ENCODE measurements at regions not wholly inside any gene's neighbourhood (a gene's known extent, or its start where the extent isn't known, plus 50 kb on each side); places are given as distances from the start of the nearest gene placed in this dataset.

DNA sequence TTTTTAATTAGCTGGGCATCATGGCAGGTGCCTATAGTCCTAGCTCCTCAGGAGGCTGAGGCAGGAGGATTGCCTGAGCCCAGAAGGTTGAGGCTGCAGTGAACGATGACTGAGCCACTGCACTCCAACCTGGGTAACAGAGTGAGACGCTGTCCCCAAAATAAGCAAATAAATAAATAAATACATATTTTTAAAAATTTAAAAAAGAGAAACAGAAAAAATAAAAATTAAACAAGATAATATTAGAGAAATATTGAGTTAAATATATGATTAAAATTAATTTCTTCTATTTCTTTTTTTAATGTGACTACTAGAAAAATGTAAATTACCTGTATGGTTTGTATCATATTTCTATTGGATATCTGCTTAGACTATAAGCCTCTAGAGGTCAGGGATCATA is 59.3 kb upstream of the ATP1A1 start:
- TF ChIP-seq, protein P1, sequence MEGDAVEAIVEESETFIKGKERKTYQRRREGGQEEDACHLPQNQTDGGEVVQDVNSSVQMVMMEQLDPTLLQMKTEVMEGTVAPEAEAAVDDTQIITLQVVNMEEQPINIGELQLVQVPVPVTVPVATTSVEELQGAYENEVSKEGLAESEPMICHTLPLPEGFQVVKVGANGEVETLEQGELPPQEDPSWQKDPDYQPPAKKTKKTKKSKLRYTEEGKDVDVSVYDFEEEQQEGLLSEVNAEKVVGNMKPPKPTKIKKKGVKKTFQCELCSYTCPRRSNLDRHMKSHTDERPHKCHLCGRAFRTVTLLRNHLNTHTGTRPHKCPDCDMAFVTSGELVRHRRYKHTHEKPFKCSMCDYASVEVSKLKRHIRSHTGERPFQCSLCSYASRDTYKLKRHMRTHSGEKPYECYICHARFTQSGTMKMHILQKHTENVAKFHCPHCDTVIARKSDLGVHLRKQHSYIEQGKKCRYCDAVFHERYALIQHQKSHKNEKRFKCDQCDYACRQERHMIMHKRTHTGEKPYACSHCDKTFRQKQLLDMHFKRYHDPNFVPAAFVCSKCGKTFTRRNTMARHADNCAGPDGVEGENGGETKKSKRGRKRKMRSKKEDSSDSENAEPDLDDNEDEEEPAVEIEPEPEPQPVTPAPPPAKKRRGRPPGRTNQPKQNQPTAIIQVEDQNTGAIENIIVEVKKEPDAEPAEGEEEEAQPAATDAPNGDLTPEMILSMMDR (IDR thresholded peaks at IDR 0.05; ENCODE audit: extremely low read depth, insufficient read depth, missing control alignments), result no peak
- in situ Hi-C loops (cut with MboI; ENCODE audit: low pct_unique_long_range_greater_than_20kb, low sequenced_read_pairs, unreplicated experiment), result no loop called here
- DNase-seq (ENCODE audit: low spot score), result no peak

DNA sequence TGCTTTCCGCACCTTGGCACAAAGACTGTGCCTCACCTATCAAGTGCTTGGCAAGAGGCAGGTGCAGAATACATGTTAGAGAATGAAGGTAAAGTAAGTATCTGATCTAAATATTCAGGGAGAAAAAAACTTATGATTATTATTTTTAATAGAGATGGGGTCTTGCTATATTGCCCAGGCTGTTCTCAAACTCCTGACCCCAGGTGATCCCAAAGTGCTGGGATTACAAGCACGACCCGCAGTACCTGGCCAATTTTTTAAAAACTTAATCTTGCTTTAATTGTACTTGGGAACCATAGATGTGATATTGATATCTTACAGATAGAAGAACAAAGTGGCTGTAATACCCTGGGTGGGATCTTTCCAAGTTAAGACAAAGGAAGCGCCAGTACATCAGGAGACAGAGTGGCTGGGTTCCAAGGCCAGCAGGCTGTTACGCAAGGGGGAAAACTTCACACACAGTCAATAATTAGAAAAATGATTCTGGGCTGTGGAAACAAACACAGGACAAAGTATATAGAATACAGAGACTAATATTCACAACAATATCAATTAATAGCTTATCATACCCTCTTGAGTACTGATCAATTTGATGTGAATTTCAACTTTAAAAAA is 58.6 kb upstream of the ATP1A1 start:
- DNase-seq (ENCODE audit: low spot score), result no peak
- in situ Hi-C loops (cut with MboI; ENCODE audit: low pct_unique_long_range_greater_than_20kb, low sequenced_read_pairs, unreplicated experiment), result no loop called here
- TF ChIP-seq, protein P1 (IDR thresholded peaks at IDR 0.05; ENCODE audit: extremely low read depth, insufficient read depth, missing control alignments), result no peak

DNA sequence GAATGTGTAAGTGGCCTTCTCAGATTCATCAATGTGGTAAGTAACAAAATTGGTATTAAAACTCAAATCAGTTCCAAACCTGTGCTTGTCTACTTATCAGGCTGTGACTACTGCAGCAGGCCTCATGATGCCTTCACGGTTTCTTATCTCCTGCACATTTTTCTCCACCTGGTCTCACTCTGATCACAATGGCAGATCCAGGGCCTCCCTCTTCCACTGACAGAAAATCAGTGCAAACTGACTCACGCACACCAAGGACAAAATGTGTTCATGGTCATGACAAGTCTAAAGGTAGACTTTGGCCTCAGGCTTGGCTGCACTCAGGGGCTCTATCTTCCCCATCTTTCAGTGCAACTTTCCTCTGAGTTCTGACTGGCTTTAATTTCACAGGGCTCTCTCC is 56.7 kb upstream of the ATP1A1 start:
- TF ChIP-seq, protein P1 (IDR thresholded peaks at IDR 0.05; ENCODE audit: extremely low read depth, insufficient read depth, missing control alignments), result no peak
- in situ Hi-C loops (cut with MboI; ENCODE audit: low pct_unique_long_range_greater_than_20kb, low sequenced_read_pairs, unreplicated experiment), result no loop called here
- no peak for DNase-seq (ENCODE audit: low spot score)

DNA sequence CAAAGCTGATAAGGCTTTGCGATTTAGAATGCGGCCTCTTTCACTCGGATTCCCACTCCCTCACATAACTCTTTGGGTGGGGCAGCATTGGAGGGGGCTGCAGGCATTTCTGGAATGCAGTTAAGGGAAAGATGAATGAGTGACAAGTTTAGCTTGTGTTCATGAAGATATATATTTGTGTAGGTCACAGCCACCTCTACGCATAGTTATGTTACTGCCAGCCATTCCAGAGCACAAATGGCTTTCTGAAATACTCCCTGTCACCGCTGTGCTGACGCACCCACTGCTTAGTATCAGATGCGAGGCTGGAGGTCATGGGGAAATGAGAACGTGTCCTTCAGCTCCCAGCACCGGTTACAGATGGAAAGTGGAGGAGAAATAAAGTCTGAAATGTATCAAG is 54.1 kb upstream of the ATP1A1 start:
- no peak for DNase-seq (ENCODE audit: low spot score)
- in situ Hi-C loops (cut with MboI; ENCODE audit: low pct_unique_long_range_greater_than_20kb, low sequenced_read_pairs, unreplicated experiment), result no loop called here
- TF ChIP-seq, protein P1 (IDR thresholded peaks at IDR 0.05; ENCODE audit: extremely low read depth, insufficient read depth, missing control alignments), result no peak

DNA sequence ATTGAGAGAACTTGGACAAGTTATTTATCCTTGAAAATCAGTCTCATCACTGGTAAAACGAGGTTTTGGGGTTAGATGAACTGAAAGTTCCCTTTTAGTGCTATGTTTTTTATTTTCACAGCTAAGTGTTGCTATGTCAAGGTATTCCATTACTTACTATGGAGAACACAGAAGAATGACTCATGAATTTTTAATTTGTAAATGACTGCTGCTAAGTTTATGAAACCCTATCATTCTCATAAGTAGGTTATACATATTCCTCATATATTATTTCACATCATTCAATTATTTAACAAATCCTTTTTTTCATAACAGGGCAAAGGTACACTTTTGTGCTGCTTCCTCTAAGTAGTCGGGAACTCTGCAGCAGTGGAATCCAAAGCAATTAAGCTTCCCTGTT is 52.2 kb upstream of the ATP1A1 start:
- in situ Hi-C loops (cut with MboI; ENCODE audit: low pct_unique_long_range_greater_than_20kb, low sequenced_read_pairs, unreplicated experiment), result no loop called here
- TF ChIP-seq, protein P1 (IDR thresholded peaks at IDR 0.05; ENCODE audit: extremely low read depth, insufficient read depth, missing control alignments), result no peak
- no peak for DNase-seq (ENCODE audit: low spot score)

DNA sequence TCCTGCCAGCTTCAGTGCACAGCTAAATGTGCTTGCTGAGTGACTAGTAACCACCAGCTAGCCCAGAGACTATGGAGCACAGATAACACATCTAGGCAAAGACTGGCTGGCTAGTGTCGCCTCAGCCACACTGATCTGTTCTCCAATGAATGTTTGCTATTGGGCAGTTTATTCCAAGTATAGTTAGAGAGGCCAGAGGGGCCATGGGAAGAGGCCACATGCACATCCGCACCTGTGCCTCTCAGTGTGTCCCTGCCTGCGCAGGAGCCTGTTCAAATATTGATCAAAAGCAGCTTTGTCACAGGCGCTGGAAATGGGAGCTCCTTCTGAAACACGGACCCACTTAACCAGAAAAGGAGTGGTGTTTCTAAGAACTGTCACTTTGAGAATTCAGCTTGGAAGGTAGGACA is 51.3 kb upstream of the ATP1A1 start:
- DNase-seq (ENCODE audit: low spot score), result no peak
- in situ Hi-C loops (cut with MboI; ENCODE audit: low pct_unique_long_range_greater_than_20kb, low sequenced_read_pairs, unreplicated experiment), result no loop called here
- TF ChIP-seq, protein P1 (IDR thresholded peaks at IDR 0.05; ENCODE audit: extremely low read depth, insufficient read depth, missing control alignments), result no peak
